HCT116 (cell line): ENCODE measurements at regions not wholly inside any gene's neighbourhood (a gene's known extent, or its start where the extent isn't known, plus 50 kb on each side); places are given as distances from the start of the nearest gene placed in this dataset.

ENCODE experiments used
- ATF3 ChIP-seq: IDR thresholded peaks from 2 replicates; pipeline ENCODE4 v1.6.1; 2012
- CTCF ChIP-seq, 3 experiments: fragments of 200-600 bp in 1 of 3; sonication (generic) in 1 of 3; IDR thresholded peaks in 2 of 3; conservative IDR thresholded peaks in 1 of 3; 2 replicates each; pipeline ENCODE4 v1.5.1; 2012 to 2017; ENCODE audit warnings: low read depth in 2 of 3, low read length in 2 of 3, antibody characterized with exemption in 1 of 3, borderline replicate concordance in 1 of 3, control low read depth in 1 of 3, mild to moderate bottlenecking in 1 of 3, mixed read lengths in 1 of 3, mixed run types in 1 of 3, moderate library complexity in 1 of 3; ENCODE audit not compliant: insufficient read depth in 1 of 3
- EZH2 ChIP-seq: fragments of 200-600 bp; sonication (generic); IDR thresholded peaks from 2 replicates; pipeline ENCODE4 v1.6.1; 2017; ENCODE audit warnings: antibody characterized with exemption, mixed run types
- EZH2phosphoT487 ChIP-seq: fragments of 200-600 bp; IDR thresholded peaks from 2 replicates; pipeline ENCODE4 v1.6.1; 2018; ENCODE audit warnings: antibody characterized with exemption, borderline replicate concordance
- POLR2A ChIP-seq: IDR thresholded peaks from 2 replicates; pipeline ENCODE4 v1.7.0; 2011; ENCODE audit warnings: borderline replicate concordance; ENCODE audit not compliant: insufficient read depth, insufficient read length; ENCODE audit errors: extremely low read depth
- RAD21 ChIP-seq: IDR thresholded peaks from 2 replicates; pipeline ENCODE4 v1.6.1; 2012; ENCODE audit warnings: low read depth, mild to moderate bottlenecking
- SP1 ChIP-seq: IDR thresholded peaks from 2 replicates; pipeline ENCODE4 v1.6.1; 2012; ENCODE audit warnings: low read depth
- ZBTB33 ChIP-seq: IDR thresholded peaks from 2 replicates; pipeline ENCODE4 v1.6.1; 2011; ENCODE audit warnings: mild to moderate bottlenecking, low read length, moderate library complexity; ENCODE audit not compliant: insufficient replicate concordance; ENCODE audit errors: extremely low read depth

GRCh38 chr10:123295644-123296043 is 141.4 kb downstream of the BUB3 start:
- TF ChIP-seq CTCF (IDR thresholded peaks at IDR 0.05 in 2 of 3, conservative IDR thresholded peaks at IDR 0.05 in 1 of 3; ENCODE audit: borderline replicate concordance in 1 of 3, insufficient read depth in 1 of 3, low read depth in 2 of 3, low read length in 2 of 3) = no peak
- TF ChIP-seq POLR2A = no peak
- TF ChIP-seq EZH2 = no peak
- no peak for TF ChIP-seq RAD21
- no peak for TF ChIP-seq EZH2phosphoT487
- TF ChIP-seq ZBTB33 = no peak
- TF ChIP-seq SP1 = no peak
- no peak for TF ChIP-seq ATF3
